ENCODE measurements at regions not wholly inside any gene's neighbourhood (a gene's known extent, or its start where the extent isn't known, plus 50 kb on each side); places are given as distances from the start of the nearest gene placed in this dataset.

- no peak for TF ChIP-seq E2F6 (IDR thresholded peaks at IDR 0.05)
Observed at GRCh38 chr1:113320272-113320671, 70.0 kb upstream of the MAGI3 start (continued).

All from H1 (cell line).